ENCODE measurements at regions not wholly inside any gene's neighbourhood (a gene's known extent, or its start where the extent isn't known, plus 50 kb on each side); places are given as distances from the start of the nearest gene placed in this dataset.
"Not testable (repeated sequence)": the region's sequence is repeated elsewhere in the genome, so short reads cannot be mapped to it uniquely, and the experiment has no call there.

DNA sequence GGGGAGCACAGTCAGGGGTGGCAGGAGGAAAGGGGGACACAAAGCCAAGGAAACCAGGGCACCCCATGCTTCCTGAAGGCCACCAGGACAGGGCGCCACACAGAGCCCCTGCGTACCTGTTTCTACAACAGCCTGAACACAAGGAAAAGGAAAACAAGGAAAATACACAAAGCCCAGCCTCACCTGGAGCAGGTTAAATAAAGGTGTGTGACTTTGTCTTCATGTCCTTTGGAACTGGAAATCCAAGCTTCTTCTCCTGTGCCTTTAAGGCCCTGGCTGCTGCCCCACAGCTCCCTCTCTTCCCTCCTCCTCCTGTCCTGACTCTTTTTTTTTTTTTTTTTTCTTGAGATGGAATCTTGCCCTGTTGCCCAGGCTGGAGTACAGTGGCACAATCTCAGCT is 70.0 kb downstream of the ART5 start:
- not testable (repeated sequence) for H4K8ac ChIP-seq (replicated peaks; ENCODE audit: insufficient read length, low read depth, low read length); H3K79me2 ChIP-seq (ENCODE audit: insufficient read depth, low read length); H2AK5ac ChIP-seq (ENCODE audit: insufficient read length, low read length); H3K27me3 Mint-ChIP-seq (ENCODE audit: low read depth); H3K23ac ChIP-seq (ENCODE audit: insufficient read length, low read depth, low read length); H3T11ph ChIP-seq (ENCODE audit: low read length); H3K79me1 ChIP-seq (ENCODE audit: insufficient read depth, low read depth, low read length, poor library complexity, severe bottlenecking); H3K56ac ChIP-seq (ENCODE audit: insufficient read length, low read depth, low read length); H3K27me3 ChIP-seq (ENCODE audit: insufficient read depth, low read length); H3K14ac ChIP-seq (ENCODE audit: insufficient read depth, low read length); H4K91ac ChIP-seq (ENCODE audit: insufficient read length, low read depth, low read length); H2BK15ac ChIP-seq (ENCODE audit: low read depth, low read length); H3K18ac ChIP-seq (ENCODE audit: insufficient read length, low read depth, low read length); H3K4me3 Mint-ChIP-seq; H3K4ac ChIP-seq (ENCODE audit: low read depth, low read length); H2BK5ac ChIP-seq (ENCODE audit: insufficient read length, low read length); H4K5ac ChIP-seq (ENCODE audit: insufficient read length, low read depth, low read length); H4K20me1 ChIP-seq (ENCODE audit: control insufficient read depth, insufficient read depth, insufficient read length); H3K36me3 Mint-ChIP-seq (ENCODE audit: insufficient read depth in 1 of 3, low read depth in 3 of 3); H3K4me2 ChIP-seq (ENCODE audit: insufficient read depth, insufficient read length, low read length); H2BK120ac ChIP-seq (ENCODE audit: low read depth, low read length, poor library complexity, severe bottlenecking); H2AFZ ChIP-seq (ENCODE audit: low read length); H3K4me1 ChIP-seq (ENCODE audit: insufficient read depth, low read length); H3K9me3 ChIP-seq (ENCODE audit: control insufficient read depth, low read depth, low read length); H2BK12ac ChIP-seq (ENCODE audit: insufficient read length, low read depth, low read length); H3K27ac ChIP-seq (ENCODE audit: insufficient read length, low read depth, low read length); H3K23me2 ChIP-seq (ENCODE audit: insufficient read length, low read depth, low read length, poor library complexity, severe bottlenecking); DNase-seq; H3K27ac Mint-ChIP-seq; H3K9ac ChIP-seq (ENCODE audit: extremely low read depth, insufficient read length, low read length); H3K9me3 Mint-ChIP-seq; H2BK20ac ChIP-seq (ENCODE audit: low read depth, low read length, poor library complexity, severe bottlenecking)
- H3K4me1 Mint-ChIP-seq: peaks cover 5 to 13% of the 10 kb centered on the region in 2 experiments
- WGBS (ENCODE audit: extremely low coverage, insufficient read length, low lambda C conversion rate): no CpG with 5 or more reads among the region's 2 CpGs

DNA sequence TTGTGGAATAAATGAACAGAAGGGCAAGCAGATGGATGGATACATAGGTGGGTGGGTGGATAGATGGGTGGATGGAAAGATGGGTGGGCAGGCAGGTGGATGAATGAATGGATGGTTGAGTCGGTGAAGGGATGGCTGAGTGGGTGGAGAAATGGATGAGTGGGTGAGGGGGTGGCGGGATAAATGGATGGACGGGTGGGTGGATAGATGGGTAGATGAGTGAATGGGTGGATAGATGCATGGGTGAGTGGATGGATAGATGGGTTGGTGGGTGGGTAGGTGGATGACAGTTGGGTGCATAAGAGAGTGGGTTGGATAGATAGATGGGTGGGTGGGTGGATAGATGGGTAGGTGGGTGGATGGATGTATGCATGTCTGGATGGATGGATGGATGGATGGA is 76.0 kb downstream of the ART5 start:
- not testable (repeated sequence) for H3K4me1 ChIP-seq (ENCODE audit: insufficient read depth, low read length); H3K79me1 ChIP-seq (ENCODE audit: insufficient read depth, low read depth, low read length, poor library complexity, severe bottlenecking); H2BK20ac ChIP-seq (ENCODE audit: low read depth, low read length, poor library complexity, severe bottlenecking); H2BK120ac ChIP-seq (ENCODE audit: low read depth, low read length, poor library complexity, severe bottlenecking); H3K27ac ChIP-seq (ENCODE audit: insufficient read length, low read depth, low read length); H3K4me2 ChIP-seq (ENCODE audit: insufficient read depth, insufficient read length, low read length); H2BK5ac ChIP-seq (ENCODE audit: insufficient read length, low read length); H3K27me3 Mint-ChIP-seq (ENCODE audit: low read depth); DNase-seq; H3K23me2 ChIP-seq (ENCODE audit: insufficient read length, low read depth, low read length, poor library complexity, severe bottlenecking); H2AFZ ChIP-seq (ENCODE audit: low read length); H3K27ac Mint-ChIP-seq; H3K27me3 ChIP-seq (ENCODE audit: insufficient read depth, low read length); H4K91ac ChIP-seq (ENCODE audit: insufficient read length, low read depth, low read length); H2BK15ac ChIP-seq (ENCODE audit: low read depth, low read length); H3K9me3 Mint-ChIP-seq; H2AK5ac ChIP-seq (ENCODE audit: insufficient read length, low read length); H4K5ac ChIP-seq (ENCODE audit: insufficient read length, low read depth, low read length); H3K9ac ChIP-seq (ENCODE audit: extremely low read depth, insufficient read length, low read length); H3K4ac ChIP-seq (ENCODE audit: low read depth, low read length); H2BK12ac ChIP-seq (ENCODE audit: insufficient read length, low read depth, low read length); H3K36me3 Mint-ChIP-seq (ENCODE audit: insufficient read depth in 1 of 3, low read depth in 3 of 3); H3K56ac ChIP-seq (ENCODE audit: insufficient read length, low read depth, low read length); H4K20me1 ChIP-seq (ENCODE audit: control insufficient read depth, insufficient read depth, insufficient read length); H3T11ph ChIP-seq (ENCODE audit: low read length); H3K23ac ChIP-seq (ENCODE audit: insufficient read length, low read depth, low read length); H3K4me3 Mint-ChIP-seq; H3K18ac ChIP-seq (ENCODE audit: insufficient read length, low read depth, low read length); H3K14ac ChIP-seq (ENCODE audit: insufficient read depth, low read length); H3K79me2 ChIP-seq (ENCODE audit: insufficient read depth, low read length); H4K8ac ChIP-seq (replicated peaks; ENCODE audit: insufficient read length, low read depth, low read length); H3K9me3 ChIP-seq (ENCODE audit: control insufficient read depth, low read depth, low read length)
- H3K4me1 Mint-ChIP-seq: peaks cover 9 to 14% of the 10 kb centered on the region in 2 experiments
- no CpG with 5 or more reads among the region's 3 CpGs for WGBS (ENCODE audit: extremely low coverage, insufficient read length, low lambda C conversion rate)

All from H9 (cell line).